Heart left ventricle (tissue), 13 donors: ENCODE measurements at regions not wholly inside any gene's neighbourhood (a gene's known extent, or its start where the extent isn't known, plus 50 kb on each side); places are given as distances from the start of the nearest gene placed in this dataset.

Source experiments
- POLR2A ChIP-seq, 2 donors: fragments of 450-650 bp; IDR thresholded peaks; one replicate each; pipeline ENCODE4 v1.6.1; 2017; ENCODE audit warnings: antibody characterized with exemption in 2 of 2, mild to moderate bottlenecking in 2 of 2, moderate library complexity in 2 of 2
- TF ChIP-seq, protein P1 (sequence below), 12 donors: fragments of 200-600 bp; sonication (generic) in 4 of 12; IDR thresholded peaks; one replicate each; pipeline versions ENCODE4 v1.5.0 to v1.8.0; 2018 to 2022; ENCODE audit warnings: antibody characterized with exemption in 12 of 12, mild to moderate bottlenecking in 5 of 12
- donor health status: ischemic (EF 13 %, LVEDD 7.1; RV severe dilation, severe dysfunction).
- donor health status: DM: no; HTN: yes; CAD: no.
- donor health status: DM: no; HTN: no; CAD: no.
- donor health status: ischemic (EF 25% LVEDD 6.9; RV normal size, moderate dysfunction).
- donor health status: ischemic (EF 25% LVEDD 5.7; RV mildly dilated, moderate dysfunction).
- donor health status: ischemic (EF 35%, LVEDD 5.7; RV mildly dilated, moderate dysfunction).
- donor health status: nonischemic (EF 11% LVEDD 7.7; RV severe dilation, severe dysfunction).
- donor health status: DM: yes; HTN: yes; CAD: no.
- donor health status: PGD.
- donor health status: ischemic (EF 29% LVEDD 5.4; RV normal size, mild dysfunction).
- donor health status: nonischemic (EF 23%, LVEDD 6.1; RV moderate dilation, normal function).

DNA sequence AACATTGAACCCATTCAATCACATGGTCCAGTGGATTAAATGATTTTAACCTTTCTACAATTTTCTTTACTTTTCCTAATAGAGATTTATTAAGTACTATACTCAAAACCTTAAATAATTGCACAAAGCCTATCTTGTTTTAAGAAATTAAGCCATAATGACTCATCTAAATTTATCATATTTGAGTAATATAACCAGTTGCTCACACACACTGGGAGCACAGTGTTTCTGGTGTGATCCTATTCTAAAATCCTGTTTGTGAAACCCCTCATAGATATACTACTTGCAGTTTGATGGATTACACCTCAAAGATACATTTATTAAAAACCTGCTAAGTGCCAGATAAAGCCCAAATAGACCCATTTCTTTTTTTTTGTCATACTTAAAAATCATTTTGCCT lies 668.3 kb upstream of the CDH18 start:
- TF ChIP-seq, protein P1, sequence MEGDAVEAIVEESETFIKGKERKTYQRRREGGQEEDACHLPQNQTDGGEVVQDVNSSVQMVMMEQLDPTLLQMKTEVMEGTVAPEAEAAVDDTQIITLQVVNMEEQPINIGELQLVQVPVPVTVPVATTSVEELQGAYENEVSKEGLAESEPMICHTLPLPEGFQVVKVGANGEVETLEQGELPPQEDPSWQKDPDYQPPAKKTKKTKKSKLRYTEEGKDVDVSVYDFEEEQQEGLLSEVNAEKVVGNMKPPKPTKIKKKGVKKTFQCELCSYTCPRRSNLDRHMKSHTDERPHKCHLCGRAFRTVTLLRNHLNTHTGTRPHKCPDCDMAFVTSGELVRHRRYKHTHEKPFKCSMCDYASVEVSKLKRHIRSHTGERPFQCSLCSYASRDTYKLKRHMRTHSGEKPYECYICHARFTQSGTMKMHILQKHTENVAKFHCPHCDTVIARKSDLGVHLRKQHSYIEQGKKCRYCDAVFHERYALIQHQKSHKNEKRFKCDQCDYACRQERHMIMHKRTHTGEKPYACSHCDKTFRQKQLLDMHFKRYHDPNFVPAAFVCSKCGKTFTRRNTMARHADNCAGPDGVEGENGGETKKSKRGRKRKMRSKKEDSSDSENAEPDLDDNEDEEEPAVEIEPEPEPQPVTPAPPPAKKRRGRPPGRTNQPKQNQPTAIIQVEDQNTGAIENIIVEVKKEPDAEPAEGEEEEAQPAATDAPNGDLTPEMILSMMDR (IDR thresholded peaks at IDR 0.05): no peak
- TF ChIP-seq POLR2A (IDR thresholded peaks at IDR 0.05): no peak
